Hematopoietic multipotent progenitor cell treated with erythropoietin and hydrocortisone succinate and interleukin-3 and kit ligand, for 6 days (in vitro differentiated cells): ENCODE measurements at regions not wholly inside any gene's neighbourhood (a gene's known extent, or its start where the extent isn't known, plus 50 kb on each side); places are given as distances from the start of the nearest gene placed in this dataset.

Experiments used
- DNase-seq: peaks from one replicate; pipeline ENCODE4 v3.0.0-alpha.2; 2015

DNA sequence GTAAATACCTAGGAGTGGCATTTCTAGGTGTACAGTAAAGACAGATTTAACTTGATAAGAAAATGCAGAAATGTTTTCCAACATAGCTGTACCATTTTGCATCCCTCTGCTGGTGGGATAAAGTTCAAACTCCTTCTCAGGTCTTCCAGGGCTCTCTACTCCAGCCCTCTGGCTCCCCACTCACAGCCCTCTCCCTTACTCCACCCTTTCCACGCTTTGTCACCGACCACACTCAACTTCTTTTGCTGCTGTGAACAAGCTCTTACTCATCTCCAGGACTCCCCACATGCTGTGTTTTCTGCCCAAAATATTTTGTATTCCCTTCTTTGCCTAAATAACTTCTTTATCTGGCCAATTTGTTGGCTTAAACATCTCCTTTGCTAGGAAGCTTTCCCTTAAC is 90.6 kb upstream of the OSMR start:
- DNase-seq, result no peak

DNA sequence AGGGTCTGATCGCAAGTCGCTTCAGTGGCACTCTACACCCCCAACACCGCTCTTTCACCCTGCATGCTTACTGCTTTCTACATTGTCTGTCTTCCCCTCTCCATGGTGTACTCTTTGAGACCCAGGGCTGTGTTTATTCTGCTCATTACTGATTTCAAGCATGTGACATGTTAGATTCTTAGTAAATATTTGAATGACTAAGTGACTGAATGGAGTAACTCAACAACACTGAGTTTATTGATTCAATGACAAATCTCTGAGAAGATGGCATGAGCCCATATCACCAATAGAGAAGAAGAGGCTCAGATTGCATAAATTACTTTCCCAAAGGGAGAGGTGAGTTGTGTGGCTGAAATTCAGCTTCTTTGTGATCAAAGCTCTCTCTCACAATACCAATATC is 89.7 kb upstream of the OSMR start:
- no peak for DNase-seq

DNA sequence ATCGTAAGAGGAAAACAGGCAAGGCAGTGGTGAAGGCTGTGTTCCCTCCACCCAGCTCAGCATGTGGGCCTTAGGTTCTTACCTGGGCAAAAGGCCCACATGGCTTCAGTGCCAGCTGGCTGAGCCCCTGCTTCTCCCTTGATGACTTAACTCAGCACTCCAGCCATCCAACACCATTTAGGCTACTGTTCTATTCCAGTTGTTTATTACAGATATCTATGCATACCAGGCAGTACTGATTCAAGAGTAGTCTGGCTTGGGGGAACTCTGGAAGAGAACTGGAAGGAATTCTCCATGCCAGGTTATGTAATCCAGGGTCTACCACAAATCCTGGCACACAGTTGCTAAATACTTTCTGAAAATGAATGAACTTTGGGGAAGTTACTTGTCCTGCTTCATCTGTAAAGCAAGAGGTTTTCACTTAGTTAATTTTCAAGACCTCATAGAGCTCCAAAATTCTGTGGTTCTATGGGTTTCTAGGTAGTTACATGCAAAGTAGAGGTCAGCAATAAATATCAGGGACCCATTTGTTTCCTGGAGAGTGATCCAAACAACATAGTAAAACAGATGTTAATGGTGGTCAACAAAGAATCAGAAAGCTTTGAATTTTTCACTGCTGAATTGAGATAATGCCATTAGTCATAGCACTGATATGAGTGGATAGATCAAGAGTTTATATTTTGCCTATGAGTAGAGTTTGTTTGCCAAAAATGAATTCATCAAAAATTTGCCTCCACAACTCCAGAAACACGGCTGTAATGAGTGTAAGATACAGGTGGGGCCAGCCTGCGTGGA is 88.2 kb upstream of the OSMR start:
- DNase-seq, result no peak

DNA sequence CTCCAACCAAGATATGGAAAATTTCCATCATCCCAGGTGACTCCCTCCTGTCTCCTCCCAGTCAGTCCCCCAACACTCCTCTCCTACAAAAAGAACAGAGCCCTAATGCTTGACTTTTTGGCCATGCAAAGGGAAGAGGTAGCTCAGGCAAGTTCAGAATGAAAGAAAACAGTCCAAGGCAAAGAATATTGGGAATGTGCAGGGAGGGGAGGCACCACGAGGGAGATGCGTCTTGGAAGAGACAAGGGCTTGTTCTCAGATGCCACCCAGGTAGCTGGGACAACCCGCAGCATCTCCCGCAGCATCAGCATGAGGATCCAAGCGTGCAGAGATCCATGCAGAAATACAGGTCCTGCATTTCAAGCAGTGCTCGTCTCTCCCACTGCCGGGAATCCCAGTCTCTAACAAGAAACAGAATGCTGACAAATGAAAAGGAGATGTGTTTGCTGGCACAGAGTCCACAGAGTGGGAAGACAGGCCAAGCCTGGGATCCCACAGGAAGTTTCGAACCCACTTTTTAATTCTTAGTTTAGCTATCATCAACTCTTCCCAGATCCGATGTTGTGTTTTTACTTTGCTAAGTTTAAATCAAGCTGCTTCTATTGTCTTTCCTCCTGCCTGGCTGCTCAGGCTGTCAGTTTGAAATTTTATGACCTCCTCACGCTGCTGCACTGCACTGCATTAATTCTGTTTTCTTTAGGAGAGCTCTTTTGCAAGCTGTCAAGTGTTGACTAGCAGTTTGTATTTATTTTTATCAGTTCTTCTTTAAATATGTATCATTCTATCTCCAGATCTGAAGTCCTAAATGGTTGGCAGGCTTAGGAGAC is 86.8 kb upstream of the OSMR start:
- DNase-seq, result no peak

DNA sequence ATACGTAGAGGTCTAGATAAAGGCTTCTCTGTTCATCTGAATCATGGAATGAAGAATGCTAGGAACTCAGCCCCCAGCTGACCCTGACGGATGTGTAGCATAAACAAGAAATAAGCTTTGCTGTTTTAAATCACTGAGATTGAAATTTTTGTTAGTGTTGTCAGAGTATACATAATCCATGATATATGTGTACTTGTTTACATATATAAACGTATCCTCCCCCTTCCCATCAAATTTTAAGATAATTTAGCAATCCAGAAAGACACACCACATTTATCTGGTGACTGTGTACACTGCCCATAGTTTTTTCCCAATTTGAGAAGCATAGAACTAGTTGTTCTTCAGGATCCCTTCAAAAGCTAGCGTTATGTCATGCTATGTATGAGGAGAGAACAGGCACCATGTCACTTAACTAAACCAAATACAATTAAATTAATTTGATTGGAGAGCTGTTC is 80.8 kb upstream of the OSMR start:
- no peak for DNase-seq

DNA sequence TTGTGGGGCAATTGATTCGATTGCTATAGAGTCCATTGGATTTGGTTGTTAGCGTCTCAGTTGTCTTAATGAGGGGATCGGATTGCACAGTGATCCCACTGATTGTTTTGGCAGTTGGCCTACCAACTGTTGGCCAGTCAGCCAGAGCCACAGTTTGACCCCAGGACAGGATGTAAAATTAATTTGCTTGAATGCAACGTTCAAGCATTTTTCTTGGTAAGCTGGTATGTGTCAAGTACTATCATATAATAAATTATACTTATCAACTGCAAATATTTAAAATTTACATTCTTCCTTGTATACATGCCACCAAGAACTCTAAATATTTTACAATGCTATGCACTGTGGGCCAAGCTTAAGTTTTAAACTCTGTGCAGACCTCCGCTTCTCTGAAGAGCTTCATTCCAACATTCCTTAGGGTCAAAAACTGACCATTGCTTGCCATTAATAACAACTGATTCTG is 80.4 kb upstream of the OSMR start:
- no peak for DNase-seq

DNA sequence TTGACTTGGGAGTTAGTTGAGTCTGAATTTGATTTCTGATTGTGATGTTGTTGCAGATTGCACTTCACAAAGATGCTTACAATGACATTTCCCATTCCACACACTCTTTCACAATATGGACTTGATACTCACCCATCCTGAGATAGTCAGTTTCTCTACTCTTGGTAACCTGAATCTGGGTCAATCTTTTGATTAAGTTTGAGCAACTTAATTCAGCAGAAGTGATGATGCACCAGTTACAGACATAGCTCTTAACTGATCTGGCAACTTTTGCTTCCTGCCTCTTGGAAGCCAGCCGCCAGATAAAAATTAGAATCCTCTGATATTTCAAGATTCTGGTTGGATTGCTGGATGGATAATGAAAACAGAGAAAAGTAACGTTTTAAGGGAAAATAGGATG is 79.7 kb upstream of the OSMR start:
- DNase-seq, result no peak

DNA sequence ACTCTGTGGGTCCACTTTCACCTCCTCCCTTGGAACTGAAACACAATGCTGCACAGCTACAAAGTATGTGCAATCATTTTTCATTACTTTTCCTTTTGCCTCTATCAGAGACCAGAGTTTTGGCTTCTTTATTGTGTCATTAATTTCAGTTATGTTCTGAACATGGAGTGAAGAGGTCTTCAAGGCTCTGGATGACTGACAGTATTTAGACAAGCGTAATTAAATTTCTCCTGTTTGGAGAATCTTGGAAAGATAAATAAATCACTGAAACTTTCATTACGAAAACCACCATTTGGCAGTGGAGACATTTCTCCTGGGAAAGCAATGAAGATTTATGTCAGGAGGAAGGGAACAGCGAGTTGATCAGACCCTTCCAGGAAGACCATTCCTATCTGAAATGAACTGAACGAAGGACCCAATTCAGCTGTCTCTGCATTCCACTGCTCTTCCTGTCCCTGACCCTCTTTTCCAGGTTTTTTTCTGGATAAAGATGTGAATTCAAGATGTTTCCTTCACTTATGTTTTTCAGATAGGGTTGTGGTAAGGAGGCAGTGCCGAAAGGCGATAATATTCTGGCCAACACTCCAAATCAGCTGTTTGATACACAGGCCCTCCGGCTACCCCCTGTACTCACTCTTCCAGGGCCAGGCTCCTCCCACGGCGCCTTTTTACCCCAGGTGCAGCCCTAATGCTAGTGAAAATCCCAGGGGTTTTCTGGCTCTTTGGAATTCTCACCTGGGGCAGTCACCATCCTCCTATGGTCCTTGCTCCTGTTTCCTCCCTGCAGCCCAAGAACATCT is 77.2 kb upstream of the OSMR start:
- DNase-seq, result no peak

DNA sequence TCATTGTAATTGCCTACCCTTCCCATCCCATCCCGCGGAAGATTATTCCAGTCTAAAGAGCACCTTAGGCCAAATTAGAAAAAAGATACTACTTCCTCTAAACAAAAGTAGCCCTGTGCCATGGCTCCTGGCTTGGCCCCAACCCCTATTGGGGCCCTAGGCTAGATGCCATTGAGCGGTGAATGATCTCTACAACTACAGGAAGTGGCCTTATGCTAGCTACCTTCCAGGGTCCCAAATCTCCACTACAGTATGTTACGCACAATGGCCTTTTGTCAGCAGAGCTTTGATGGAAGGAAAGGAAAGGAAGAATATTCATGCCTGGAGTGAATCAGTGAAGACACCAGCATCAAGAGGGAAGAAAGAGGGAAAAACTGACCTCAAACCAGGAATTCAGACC is 73.3 kb upstream of the OSMR start:
- DNase-seq, result no peak

DNA sequence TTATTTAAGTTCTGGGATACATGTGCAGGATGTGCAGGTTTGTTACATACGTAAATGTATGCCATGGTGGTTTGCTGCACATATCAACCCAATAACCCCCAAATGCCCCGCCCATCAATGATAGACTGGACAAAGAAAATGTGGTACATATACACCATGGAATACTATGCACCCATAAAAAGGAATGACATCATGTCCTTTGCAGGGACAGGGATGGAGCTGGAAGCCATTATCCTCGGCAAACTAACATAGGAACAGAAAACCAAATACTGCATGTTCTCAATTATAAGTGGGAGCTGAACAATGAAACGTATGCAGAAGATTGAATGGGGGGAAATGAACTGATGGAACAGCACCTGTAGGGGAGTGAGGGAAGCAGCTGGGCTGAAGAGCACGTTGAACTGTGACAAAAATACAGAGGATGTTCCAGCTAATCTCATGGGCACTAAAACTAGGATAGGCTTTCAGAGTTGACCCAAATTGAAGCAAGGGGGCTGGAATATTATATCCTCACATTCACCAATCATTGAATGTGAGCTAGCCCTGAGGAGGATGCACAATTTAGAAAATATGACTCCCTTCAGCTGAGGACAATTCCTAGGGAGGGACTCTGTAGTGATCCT is 70.5 kb upstream of the OSMR start:
- no peak for DNase-seq

DNA sequence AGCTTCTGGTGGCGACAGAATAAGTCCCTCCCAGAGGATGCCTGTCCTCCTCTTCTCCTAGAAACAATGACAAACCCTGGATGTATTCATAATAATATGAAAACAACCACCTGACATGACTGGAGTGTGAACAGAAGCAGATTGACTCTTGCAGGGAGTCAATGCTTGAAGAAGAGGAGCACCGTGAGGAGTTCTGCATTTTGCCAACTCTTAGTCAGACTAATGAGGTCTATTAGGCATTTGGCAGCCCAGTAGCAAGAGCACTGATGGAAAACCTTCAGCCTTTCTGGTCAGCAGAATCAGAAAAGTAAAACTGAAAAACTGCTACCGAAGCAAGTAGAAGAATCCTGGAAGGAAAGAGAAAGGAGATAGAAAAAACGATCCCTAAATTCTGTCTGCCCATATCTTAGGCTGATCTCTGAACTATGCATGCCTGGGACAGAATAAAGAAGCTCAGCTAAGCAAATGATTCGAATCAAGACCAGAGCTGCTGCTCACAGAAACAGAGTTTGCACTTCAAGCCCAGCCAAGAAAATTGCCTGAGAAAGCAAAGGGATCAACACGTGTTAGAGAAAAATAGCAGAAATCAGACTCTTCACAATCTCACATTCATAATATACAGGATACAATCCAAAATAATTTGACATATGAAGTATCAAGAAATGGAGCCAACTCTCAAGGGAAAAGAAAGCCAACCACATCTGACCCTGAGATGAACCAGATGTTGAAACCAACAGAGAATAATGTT is 69.5 kb upstream of the OSMR start:
- no peak for DNase-seq

DNA sequence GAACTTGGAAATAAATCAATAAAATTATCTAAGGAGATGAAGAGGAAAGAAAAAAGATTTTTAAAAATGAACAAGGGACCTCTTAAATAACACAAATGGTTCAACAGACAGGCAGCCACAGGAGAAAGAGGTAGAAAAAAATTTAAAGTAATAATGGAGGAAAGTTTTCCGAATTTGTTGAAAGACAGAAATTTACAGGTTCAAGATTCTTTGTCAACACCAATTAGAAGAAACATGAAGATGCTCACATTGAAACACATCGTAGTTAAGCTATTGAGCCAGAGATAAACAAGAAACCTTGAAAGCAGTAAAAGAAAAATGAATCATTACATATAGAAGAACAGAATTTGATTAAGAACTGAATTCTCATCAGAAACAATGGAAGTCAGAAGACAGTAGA is 68.7 kb upstream of the OSMR start:
- no peak for DNase-seq

DNA sequence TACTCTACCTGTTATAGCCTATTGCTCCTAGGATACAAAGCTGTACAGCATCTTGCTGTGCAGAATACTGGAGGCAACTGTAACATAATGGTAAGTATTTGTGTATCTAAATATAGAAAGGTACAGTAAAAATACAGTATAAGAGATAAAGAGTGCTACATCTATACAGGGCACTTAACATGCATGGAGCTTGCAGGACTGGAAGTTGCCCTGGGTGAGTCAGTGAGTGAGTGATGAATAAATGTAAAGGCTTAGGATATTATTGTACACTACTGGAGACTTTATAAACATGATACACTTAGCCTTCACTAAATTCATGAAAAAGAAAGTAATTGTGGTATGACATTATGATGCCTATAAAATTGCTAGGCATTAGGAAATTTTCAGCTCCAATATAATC is 65.5 kb upstream of the OSMR start:
- DNase-seq, result no peak

DNA sequence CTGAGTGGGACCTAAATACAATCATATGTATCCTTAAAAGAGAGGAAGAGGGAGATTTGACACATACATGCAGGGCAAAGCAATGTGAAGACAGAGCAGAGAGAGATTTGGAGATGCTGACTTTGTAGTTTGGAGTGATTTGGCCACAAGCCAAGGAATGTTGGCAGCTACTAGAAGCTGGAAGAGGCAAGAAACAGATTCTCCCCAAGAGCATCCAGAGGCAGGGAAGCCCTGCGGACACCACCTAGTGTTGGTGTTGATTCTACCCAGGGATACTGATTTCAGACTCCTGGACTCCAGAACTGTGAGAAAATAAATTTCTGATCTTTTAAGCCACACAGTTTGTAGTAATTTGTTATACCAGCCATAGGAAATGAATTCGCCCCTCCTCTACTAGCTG is 64.9 kb upstream of the OSMR start:
- peak; percentile 10 for DNase-seq

DNA sequence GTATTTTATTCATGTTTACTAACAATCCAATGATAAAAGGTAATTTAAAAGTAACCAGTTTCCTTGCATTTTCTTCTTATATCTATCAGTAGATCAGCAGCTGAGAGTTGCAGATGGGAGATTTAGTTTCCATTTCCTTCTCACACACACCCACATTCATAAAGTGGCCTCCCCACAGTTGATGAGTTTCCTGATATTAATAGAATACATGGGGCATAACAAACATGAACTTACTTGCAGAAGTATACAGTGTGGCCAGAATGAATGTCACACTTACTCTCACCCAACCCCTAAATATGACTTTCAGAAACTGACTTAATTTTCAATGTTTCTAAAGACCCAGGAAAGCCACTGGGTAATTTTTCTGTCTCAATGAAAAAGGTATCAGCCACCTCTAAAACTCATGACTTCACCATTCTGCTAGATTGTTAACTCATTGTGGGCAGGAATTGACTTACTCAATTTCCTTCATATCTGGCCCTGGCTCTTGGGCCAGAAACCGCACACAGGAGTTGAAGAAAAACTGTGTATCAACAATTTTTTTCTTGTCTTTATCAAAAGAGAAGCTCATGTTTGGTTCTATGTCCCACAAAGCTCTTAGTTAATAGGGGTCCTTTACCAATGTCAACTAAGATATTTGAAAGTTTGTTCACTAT is 63.5 kb upstream of the OSMR start:
- peak; percentile 57 for DNase-seq

DNA sequence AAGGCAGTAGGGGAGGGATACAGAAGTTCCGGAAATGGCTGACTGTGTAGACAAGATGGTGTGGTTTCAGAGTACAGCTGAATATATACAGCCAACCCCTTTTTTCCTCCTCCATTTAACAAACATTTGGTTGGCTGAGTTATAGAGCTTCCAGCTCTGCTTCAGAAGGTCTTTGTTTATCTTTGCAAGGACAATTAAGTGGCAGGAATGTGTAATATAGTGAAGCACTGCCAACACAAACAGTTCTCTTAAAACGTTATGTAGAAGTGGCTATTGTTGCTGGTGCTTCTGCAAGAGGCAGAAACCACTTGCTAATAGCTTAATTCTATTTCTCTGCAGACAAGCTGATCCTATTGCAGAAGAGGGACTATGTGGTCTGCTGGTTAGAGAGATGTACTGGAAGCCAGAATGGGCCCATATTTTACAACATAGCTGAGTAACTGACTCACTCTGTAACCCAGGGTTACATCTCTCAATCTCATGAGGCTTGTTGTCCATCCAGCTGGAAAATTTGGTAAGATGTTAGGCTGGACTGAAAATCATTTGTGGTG is 62.7 kb upstream of the OSMR start:
- DNase-seq, result peak; percentile 22

DNA sequence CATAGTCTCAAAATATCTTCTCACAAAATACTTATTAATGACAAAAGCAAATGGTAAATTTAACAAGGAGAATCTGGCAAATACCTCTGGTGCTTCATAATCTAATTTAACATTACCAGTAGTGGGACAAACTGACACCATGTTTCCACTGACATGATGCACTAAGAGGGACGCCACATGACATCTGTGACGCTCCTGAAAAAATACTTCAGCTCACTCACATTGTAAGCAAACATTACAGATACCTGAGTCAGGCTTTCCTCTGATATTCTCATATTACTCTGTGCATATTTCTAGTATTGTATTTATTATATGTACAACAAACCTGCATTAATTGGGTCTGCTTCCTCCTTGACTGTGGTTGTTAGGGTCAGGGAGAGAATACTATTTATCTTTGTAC is 56.7 kb upstream of the OSMR start:
- no peak for DNase-seq

DNA sequence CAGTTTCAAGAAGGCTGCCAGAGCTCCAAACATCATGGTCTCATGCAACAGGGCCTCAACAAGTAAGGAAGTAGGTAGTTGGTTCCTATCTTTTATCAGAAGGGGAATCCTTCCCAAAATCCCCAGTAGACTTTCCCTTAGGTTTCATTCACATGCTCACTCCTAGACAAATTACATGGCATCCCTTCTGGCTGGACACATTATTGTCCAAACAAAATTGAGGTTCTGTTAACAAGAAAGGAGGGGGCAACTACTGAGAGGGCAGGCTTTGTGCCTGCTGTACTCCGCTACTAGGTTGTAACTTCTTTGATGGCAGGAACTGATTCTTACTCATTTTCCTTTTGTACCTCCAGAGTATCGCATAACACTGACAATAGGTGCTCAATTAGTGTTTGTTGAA is 56.0 kb upstream of the OSMR start:
- DNase-seq, result no peak

DNA sequence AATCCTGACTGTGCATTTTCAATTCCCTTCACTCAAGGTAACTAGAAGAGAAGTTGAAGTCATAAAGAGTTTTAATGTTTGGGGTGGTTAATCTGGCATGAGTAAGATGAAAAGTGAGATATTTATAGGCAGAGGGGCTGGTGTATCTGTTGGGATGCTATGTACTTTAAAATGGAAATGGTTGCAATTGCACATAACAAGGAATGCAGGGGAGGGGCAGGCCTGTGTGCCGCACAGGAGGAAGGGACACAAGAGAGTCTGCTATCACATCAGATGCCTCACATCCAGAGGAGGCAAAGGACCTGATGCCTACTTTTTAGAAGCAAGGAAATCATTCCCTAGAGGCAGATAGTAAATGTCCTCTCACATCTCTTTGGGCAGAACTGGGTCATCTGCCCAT is 55.5 kb upstream of the OSMR start:
- DNase-seq, result no peak

DNA sequence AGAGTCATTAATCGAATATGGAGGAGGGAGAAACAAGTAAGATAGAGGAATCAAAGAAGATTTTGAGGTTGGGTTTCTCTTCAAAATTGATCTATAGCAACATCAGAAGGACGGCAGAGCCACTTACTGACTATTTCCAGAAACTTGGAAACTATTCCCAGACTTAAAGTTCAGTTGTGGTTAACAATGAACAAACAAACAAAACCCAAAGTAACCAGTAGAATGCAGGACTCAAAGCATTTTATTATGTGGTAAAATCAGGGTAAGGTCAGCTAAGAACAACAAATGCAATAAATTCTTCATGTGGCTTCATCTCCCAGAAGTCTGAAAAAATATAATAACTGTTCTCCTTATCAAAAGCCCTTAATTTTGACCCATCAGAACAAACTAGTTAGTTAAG is 54.9 kb upstream of the OSMR start:
- no peak for DNase-seq

DNA sequence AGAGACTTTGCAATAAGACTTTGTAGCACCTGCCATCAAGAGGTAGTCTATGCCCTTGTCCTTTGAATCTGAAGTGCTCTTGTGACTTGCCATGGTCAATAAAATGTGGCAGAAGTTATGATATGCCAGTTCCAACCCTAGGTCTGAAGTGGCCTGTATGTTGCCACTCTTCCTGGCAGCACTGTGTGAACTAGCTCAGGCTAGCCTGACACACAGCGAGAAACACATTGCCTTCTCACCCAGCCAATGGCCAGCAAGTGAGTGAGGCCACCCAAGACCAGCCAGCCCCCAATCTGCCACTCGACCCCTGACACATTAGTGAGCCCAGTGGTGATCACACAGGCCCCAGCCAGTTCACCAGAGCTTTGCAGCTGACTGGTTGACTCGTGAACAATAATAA is 52.7 kb upstream of the OSMR start:
- no peak for DNase-seq
